OCI-LY7 (cell line): ENCODE measurements at regions not wholly inside any gene's neighbourhood (a gene's known extent, or its start where the extent isn't known, plus 50 kb on each side); places are given as distances from the start of the nearest gene placed in this dataset.

Source experiments
- CTCF ChIP-seq: fragments of 200-600 bp; sonication (generic); conservative IDR thresholded peaks from 2 replicates; pipeline ENCODE4 v1.5.1; 2014; ENCODE audit warnings: mild to moderate bottlenecking, antibody characterized with exemption, low read length, moderate library complexity, mixed read lengths
- EZH2phosphoT487 ChIP-seq: fragments of 200-600 bp; sonication (generic); IDR thresholded peaks from 2 replicates; pipeline ENCODE4 v1.6.1; 2018; ENCODE audit warnings: low read depth, borderline replicate concordance, mild to moderate bottlenecking, mixed run types, antibody characterized with exemption, low read length, moderate library complexity, mixed read lengths

GRCh38 chr21:22280851-22281250 is 1282.6 kb downstream of the NCAM2 start:
- no peak for TF ChIP-seq CTCF
- TF ChIP-seq EZH2phosphoT487 = no peak
